Erythroblast (primary cell): ENCODE measurements at regions not wholly inside any gene's neighbourhood (a gene's known extent, or its start where the extent isn't known, plus 50 kb on each side); places are given as distances from the start of the nearest gene placed in this dataset.

Source experiments
- GATA1 ChIP-seq: IDR thresholded peaks from 2 replicates; pipeline ENCODE4 v1.6.1; 2011; ENCODE audit warnings: low read depth, mild to moderate bottlenecking, control low read depth, low read length, moderate library complexity
- POLR2A ChIP-seq: IDR thresholded peaks from 2 replicates; pipeline ENCODE4 v1.6.1; 2011; ENCODE audit warnings: mild to moderate bottlenecking, low read length

GRCh38 chr6:85283436-85283835, 166.4 kb upstream of the NT5E start:
- TF ChIP-seq POLR2A (no peak), GATA1 (no peak)
